HG03175 (cell line): ENCODE measurements at regions not wholly inside any gene's neighbourhood (a gene's known extent, or its start where the extent isn't known, plus 50 kb on each side); places are given as distances from the start of the nearest gene placed in this dataset.
A peak's percentile ranks its signal among the peaks of the same experiment; 100 is the strongest.

Source experiments
- ATAC-seq: cut with Tn5 transposase; IDR thresholded peaks from one replicate; pipeline ENCODE4 v1.9.1; 2021; ENCODE audit warnings: mild to moderate bottlenecking, moderate library complexity; ENCODE audit not compliant: unreplicated experiment

GRCh38 chr3:18779704-18780103 lies 354.6 kb upstream of the SATB1 start:
- ATAC-seq: no peak

GRCh38 chr3:18778598-18778997 lies 353.5 kb upstream of the SATB1 start:
- ATAC-seq: no peak

GRCh38 chr3:18778094-18778493 lies 353.0 kb upstream of the SATB1 start:
- no peak for ATAC-seq

GRCh38 chr3:18775501-18775900 lies 350.4 kb upstream of the SATB1 start:
- no peak for ATAC-seq

GRCh38 chr3:18774319-18775088 lies 349.4 kb upstream of the SATB1 start:
- ATAC-seq: no peak

- ATAC-seq: no peak
Observed at GRCh38 chr3:18772699-18773305, 347.7 kb upstream of the SATB1 start.

- no peak for ATAC-seq
Observed at GRCh38 chr3:18771931-18772330, 346.8 kb upstream of the SATB1 start.

GRCh38 chr3:18770800-18771199 lies 345.7 kb upstream of the SATB1 start:
- no peak for ATAC-seq

GRCh38 chr3:18767756-18768303 lies 342.7 kb upstream of the SATB1 start:
- ATAC-seq: no peak

- ATAC-seq: no peak
Observed at GRCh38 chr3:18766974-18767373, 341.8 kb upstream of the SATB1 start.

- ATAC-seq: no peak
Observed at GRCh38 chr3:18765662-18766061, 340.5 kb upstream of the SATB1 start.

- ATAC-seq: no peak
Observed at GRCh38 chr3:18765161-18765560, 340.0 kb upstream of the SATB1 start.

- no peak for ATAC-seq
Observed at GRCh38 chr3:18761530-18761929, 336.4 kb upstream of the SATB1 start.

GRCh38 chr3:18758047-18758704 lies 333.0 kb upstream of the SATB1 start:
- ATAC-seq: peak; percentile 91

- no peak for ATAC-seq
Observed at GRCh38 chr3:18757476-18757875, 332.3 kb upstream of the SATB1 start.

- ATAC-seq: no peak
Observed at GRCh38 chr3:18752273-18752934, 327.3 kb upstream of the SATB1 start.

- no peak for ATAC-seq
Observed at GRCh38 chr3:18751514-18751913, 326.4 kb upstream of the SATB1 start.

GRCh38 chr3:18747383-18747782 lies 322.2 kb upstream of the SATB1 start:
- no peak for ATAC-seq

- no peak for ATAC-seq
Observed at GRCh38 chr3:18745472-18745871, 320.3 kb upstream of the SATB1 start.

GRCh38 chr3:18744472-18744871 lies 319.3 kb upstream of the SATB1 start:
- no peak for ATAC-seq

GRCh38 chr3:18743761-18744160 lies 318.6 kb upstream of the SATB1 start:
- ATAC-seq: no peak
